HCT116 (cell line): ENCODE measurements at regions not wholly inside any gene's neighbourhood (a gene's known extent, or its start where the extent isn't known, plus 50 kb on each side); places are given as distances from the start of the nearest gene placed in this dataset.

Experiments used
- ATAC-seq: fragments of 200-7000 bp; cut with Tn5 transposase; 2 replicates; pipeline ENCODE4 v1.9.1; 2020; ENCODE audit warnings: mild to moderate bottlenecking, moderate library complexity
- BruUV-seq: library from RNA; stranded (reverse); fragments of 400-500 nt; replicated peaks from 2 replicates; lab custom pipeline; 2021; lab: Mats Ljungman, UMichigan
- CTCF ChIA-PET: fragments of 300-600 bp; sonication (Branson Sonifier 250); formaldehyde crosslinking; loops from one replicate; lab custom pipeline; 2021; ENCODE audit warnings: antibody characterized with exemption; lab: Charles Lee
- POLR2A ChIA-PET: fragments of 300-600, 350-600 bp; sonication (Branson Sonifier 250); formaldehyde crosslinking; loops from one replicate; lab custom pipeline; 2021; ENCODE audit warnings: antibody characterized with exemption; lab: Charles Lee
- RAD21 ChIA-PET, 2 experiments: fragments of 300-600 bp; sonication (Branson Sonifier 250); formaldehyde crosslinking; loops; one replicate each; lab custom pipeline; 2023; ENCODE audit warnings: low total read pairs in 2 of 2; ENCODE audit not compliant: uncharacterized antibody in 2 of 2, unreplicated experiment in 2 of 2, low non-redundant PET in 1 of 2; lab: Charles Lee
- DNase-seq: peaks from one replicate; pipeline ENCODE4 v3.0.0-alpha.2; 2010; ENCODE audit warnings: low read depth, low spot score
- H2AFZ ChIP-seq: fragments of 200-600 bp; shearing (Covaris generic), sonication (generic); 2 replicates; pipeline ENCODE4 v1.6.1; 2017; ENCODE audit warnings: low read depth, mixed run types, mixed read lengths, antibody characterized with exemption, low read length; ENCODE audit not compliant: poor library complexity, severe bottlenecking
- H3K27ac ChIP-seq: 2 replicates; pipeline ENCODE4 v1.5.1; 2012; ENCODE audit warnings: low read depth, low read length
- H3K27me3 ChIP-seq: fragments of 200-600 bp; sonication (generic); 2 replicates; pipeline ENCODE4 v1.6.1; 2016; ENCODE audit warnings: mixed run types, low read length, mixed read lengths; ENCODE audit not compliant: insufficient read depth
- H3K36me3 ChIP-seq, 2 experiments: fragments of 200-500 bp in 1 of 2; fragments of 200-600 bp in 1 of 2; sonication (Bioruptor generic) in 1 of 2; sonication (generic) in 1 of 2; 2 replicates each; pipeline versions ENCODE4 v1.5.1 to v1.6.1; 2014 to 2016; ENCODE audit warnings: low read length in 2 of 2, inconsistent platforms in 1 of 2, mixed read lengths in 1 of 2, mixed run types in 1 of 2; ENCODE audit not compliant: insufficient read depth in 2 of 2, control insufficient read depth in 1 of 2
- H3K4me1 ChIP-seq, 2 experiments: fragments of 200-600 bp in 1 of 2; sonication (generic) in 1 of 2; 2 replicates each; pipeline versions ENCODE4 v1.5.1 to v1.6.1; 2012 to 2017; ENCODE audit warnings: low read length in 2 of 2, inconsistent platforms in 1 of 2, mild to moderate bottlenecking in 1 of 2, mixed read lengths in 1 of 2, mixed run types in 1 of 2, moderate library complexity in 1 of 2; ENCODE audit not compliant: insufficient read depth in 2 of 2, control insufficient read depth in 1 of 2
- H3K4me2 ChIP-seq: fragments of 200-600 bp; sonication (generic); 2 replicates; pipeline ENCODE4 v1.6.1; 2017; ENCODE audit warnings: mixed run types, low read length, mixed read lengths
- H3K4me3 ChIP-seq, 2 experiments: fragments of 200-600 bp in 1 of 2; sonication (generic) in 1 of 2; replicated peaks in 1 of 2; 2 replicates each; pipeline ENCODE4 v1.5.1; 2011 to 2016; ENCODE audit warnings: low read length in 2 of 2, control low read depth in 1 of 2, low read depth in 1 of 2, mild to moderate bottlenecking in 1 of 2, mixed read lengths in 1 of 2, mixed run types in 1 of 2
- H3K79me2 ChIP-seq: fragments of 200-600 bp; sonication (generic); 2 replicates; pipeline ENCODE4 v1.6.1; 2017; ENCODE audit warnings: mild to moderate bottlenecking, mixed run types, low read length, moderate library complexity, mixed read lengths; ENCODE audit not compliant: insufficient read depth
- H3K9ac ChIP-seq: fragments of 200-600 bp; sonication (generic); 2 replicates; pipeline ENCODE4 v1.6.1; 2016; ENCODE audit warnings: low read length, mixed read lengths
- H3K9me2 ChIP-seq: fragments of 200-600 bp; sonication (generic), shearing (Covaris generic); 2 replicates; pipeline ENCODE4 v1.6.1; 2017; ENCODE audit warnings: mixed run types, mild to moderate bottlenecking, moderate library complexity; ENCODE audit not compliant: insufficient read depth
- H3K9me3 ChIP-seq, 2 experiments: fragments of 200-500 bp in 1 of 2; fragments of 200-600 bp in 1 of 2; sonication (Bioruptor generic) in 1 of 2; sonication (generic) in 1 of 2; 2 replicates each; pipeline ENCODE4 v1.6.1; 2014 to 2017; ENCODE audit warnings: low read length in 2 of 2, mixed read lengths in 2 of 2, inconsistent platforms in 1 of 2, low read depth in 1 of 2, mild to moderate bottlenecking in 1 of 2, mixed run types in 1 of 2, moderate library complexity in 1 of 2; ENCODE audit not compliant: control insufficient read depth in 1 of 2, insufficient read depth in 1 of 2
- H4K20me1 ChIP-seq: fragments of 200-600 bp; sonication (generic), shearing (Covaris generic); 2 replicates; pipeline ENCODE4 v1.6.1; 2017; ENCODE audit warnings: mixed run types, mild to moderate bottlenecking, moderate library complexity; ENCODE audit not compliant: insufficient read depth
- CBX3 ChIP-seq: IDR thresholded peaks from 2 replicates; pipeline ENCODE4 v1.6.1; 2012; ENCODE audit warnings: low read depth
- CEBPB ChIP-seq: IDR thresholded peaks from 2 replicates; pipeline ENCODE4 v1.6.1; 2012; ENCODE audit warnings: low read depth
- EGR1 ChIP-seq: IDR thresholded peaks from 2 replicates; pipeline ENCODE4 v1.6.1; 2012; ENCODE audit warnings: low read depth
- ELF1 ChIP-seq: IDR thresholded peaks from 2 replicates; pipeline ENCODE4 v1.6.1; 2012; ENCODE audit warnings: low read depth, borderline replicate concordance
- EZH2 ChIP-seq: fragments of 200-600 bp; sonication (generic); IDR thresholded peaks from 2 replicates; pipeline ENCODE4 v1.6.1; 2017; ENCODE audit warnings: antibody characterized with exemption, mixed run types
- EZH2phosphoT487 ChIP-seq: fragments of 200-600 bp; IDR thresholded peaks from 2 replicates; pipeline ENCODE4 v1.6.1; 2018; ENCODE audit warnings: antibody characterized with exemption, borderline replicate concordance
- JUND ChIP-seq: IDR thresholded peaks from 2 replicates; pipeline ENCODE4 v1.6.1; 2012
- POLR2A ChIP-seq: IDR thresholded peaks from 2 replicates; pipeline ENCODE4 v1.7.0; 2011; ENCODE audit warnings: borderline replicate concordance; ENCODE audit not compliant: insufficient read depth, insufficient read length; ENCODE audit errors: extremely low read depth
- RAD21 ChIP-seq: IDR thresholded peaks from 2 replicates; pipeline ENCODE4 v1.6.1; 2012; ENCODE audit warnings: low read depth, mild to moderate bottlenecking
- SRF ChIP-seq: IDR thresholded peaks from 2 replicates; pipeline ENCODE4 v1.6.1; 2012; ENCODE audit warnings: low read depth
- ZNF274 ChIP-seq: fragments of 200-500 bp; sonication (Bioruptor generic); IDR thresholded peaks from 2 replicates; pipeline ENCODE4 v1.6.1; 2014; ENCODE audit warnings: mild to moderate bottlenecking, low read depth, low read length, inconsistent platforms
- intact Hi-C: fragments of 100-400 bp; cut with micrococcal nuclease; formaldehyde crosslinking; loops from 2 replicates; pipeline ENCODE4 v1.10.0; 2022
- TF ChIP-seq, protein P1 (sequence below): IDR thresholded peaks from 2 replicates; pipeline ENCODE4 v1.6.1; 2012
- TF ChIP-seq, protein P2 (sequence below): IDR thresholded peaks from 2 replicates; pipeline ENCODE4 v1.6.1; 2012; ENCODE audit warnings: low read depth
- TF ChIP-seq, protein P3 (sequence below), 3 experiments: fragments of 200-600 bp in 1 of 3; sonication (generic) in 1 of 3; IDR thresholded peaks in 2 of 3; conservative IDR thresholded peaks in 1 of 3; 2 replicates each; pipeline ENCODE4 v1.5.1; 2012 to 2017; ENCODE audit warnings: low read depth in 2 of 3, low read length in 2 of 3, antibody characterized with exemption in 1 of 3, borderline replicate concordance in 1 of 3, control low read depth in 1 of 3, mild to moderate bottlenecking in 1 of 3, mixed read lengths in 1 of 3, mixed run types in 1 of 3, moderate library complexity in 1 of 3; ENCODE audit not compliant: insufficient read depth in 1 of 3

DNA sequence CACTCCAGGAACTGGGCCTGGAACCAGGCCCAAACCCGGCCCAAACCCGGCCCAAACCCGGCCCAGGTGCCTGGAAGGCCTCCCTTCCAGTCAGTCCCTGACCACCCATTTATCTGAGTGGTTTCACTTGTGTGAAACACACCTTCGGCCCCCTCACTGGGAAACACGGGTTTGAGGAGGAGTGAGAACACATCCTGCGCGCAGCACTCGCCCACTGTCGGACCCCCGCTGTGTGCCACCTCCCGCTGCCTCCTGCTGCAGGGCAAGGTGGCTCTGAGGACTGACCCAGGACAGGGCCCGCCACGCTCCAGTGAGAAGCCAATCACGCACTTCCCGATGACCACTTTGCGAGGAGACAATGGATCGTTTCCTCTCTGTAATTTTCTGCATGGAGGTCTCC lies 197.5 kb downstream of the BUB3 start:
- DNase-seq (no peak), ATAC-seq (no peak)
- CTCF ChIA-PET = no interaction called here
- Histone ChIP-seq H3K27me3 (no peaks in the 10 kb centered on the region), H4K20me1 (no peaks in the 10 kb centered on the region), H3K9me3 (no peaks in the 10 kb centered on the region), H3K36me3 (no peaks in the 10 kb centered on the region), H2AFZ (no peak overlapping the region), H3K27ac (no peak overlapping the region), H3K4me3 (no peak overlapping the region), H3K79me2 (no peaks in the 10 kb centered on the region), H3K9ac (no peak overlapping the region), H3K9me2 (no peaks in the 10 kb centered on the region), H3K4me2 (no peak overlapping the region), H3K4me1 (peaks cover 0 to 4% of the 10 kb centered on the region in 2 experiments; a peak in 1 of 4 replicates)
- RAD21 ChIA-PET = no interaction called here
- POLR2A ChIA-PET = no interaction called here
- intact Hi-C loops = no loop called here
- BruUV-seq = no TSS peak
- TF ChIP-seq ZNF274 (no peak), ELF1 (no peak), POLR2A (no peak), CEBPB (no peak), RAD21 (no peak), JUND (no peak), EZH2 (no peak), EZH2phosphoT487 (no peak), SRF (no peak), CBX3 (no peak), EGR1 (no peak)
- TF ChIP-seq, protein P1, sequence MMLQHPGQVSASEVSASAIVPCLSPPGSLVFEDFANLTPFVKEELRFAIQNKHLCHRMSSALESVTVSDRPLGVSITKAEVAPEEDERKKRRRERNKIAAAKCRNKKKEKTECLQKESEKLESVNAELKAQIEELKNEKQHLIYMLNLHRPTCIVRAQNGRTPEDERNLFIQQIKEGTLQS = no peak
- TF ChIP-seq, protein P2, sequence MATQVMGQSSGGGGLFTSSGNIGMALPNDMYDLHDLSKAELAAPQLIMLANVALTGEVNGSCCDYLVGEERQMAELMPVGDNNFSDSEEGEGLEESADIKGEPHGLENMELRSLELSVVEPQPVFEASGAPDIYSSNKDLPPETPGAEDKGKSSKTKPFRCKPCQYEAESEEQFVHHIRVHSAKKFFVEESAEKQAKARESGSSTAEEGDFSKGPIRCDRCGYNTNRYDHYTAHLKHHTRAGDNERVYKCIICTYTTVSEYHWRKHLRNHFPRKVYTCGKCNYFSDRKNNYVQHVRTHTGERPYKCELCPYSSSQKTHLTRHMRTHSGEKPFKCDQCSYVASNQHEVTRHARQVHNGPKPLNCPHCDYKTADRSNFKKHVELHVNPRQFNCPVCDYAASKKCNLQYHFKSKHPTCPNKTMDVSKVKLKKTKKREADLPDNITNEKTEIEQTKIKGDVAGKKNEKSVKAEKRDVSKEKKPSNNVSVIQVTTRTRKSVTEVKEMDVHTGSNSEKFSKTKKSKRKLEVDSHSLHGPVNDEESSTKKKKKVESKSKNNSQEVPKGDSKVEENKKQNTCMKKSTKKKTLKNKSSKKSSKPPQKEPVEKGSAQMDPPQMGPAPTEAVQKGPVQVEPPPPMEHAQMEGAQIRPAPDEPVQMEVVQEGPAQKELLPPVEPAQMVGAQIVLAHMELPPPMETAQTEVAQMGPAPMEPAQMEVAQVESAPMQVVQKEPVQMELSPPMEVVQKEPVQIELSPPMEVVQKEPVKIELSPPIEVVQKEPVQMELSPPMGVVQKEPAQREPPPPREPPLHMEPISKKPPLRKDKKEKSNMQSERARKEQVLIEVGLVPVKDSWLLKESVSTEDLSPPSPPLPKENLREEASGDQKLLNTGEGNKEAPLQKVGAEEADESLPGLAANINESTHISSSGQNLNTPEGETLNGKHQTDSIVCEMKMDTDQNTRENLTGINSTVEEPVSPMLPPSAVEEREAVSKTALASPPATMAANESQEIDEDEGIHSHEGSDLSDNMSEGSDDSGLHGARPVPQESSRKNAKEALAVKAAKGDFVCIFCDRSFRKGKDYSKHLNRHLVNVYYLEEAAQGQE = no peak
- TF ChIP-seq, protein P3, sequence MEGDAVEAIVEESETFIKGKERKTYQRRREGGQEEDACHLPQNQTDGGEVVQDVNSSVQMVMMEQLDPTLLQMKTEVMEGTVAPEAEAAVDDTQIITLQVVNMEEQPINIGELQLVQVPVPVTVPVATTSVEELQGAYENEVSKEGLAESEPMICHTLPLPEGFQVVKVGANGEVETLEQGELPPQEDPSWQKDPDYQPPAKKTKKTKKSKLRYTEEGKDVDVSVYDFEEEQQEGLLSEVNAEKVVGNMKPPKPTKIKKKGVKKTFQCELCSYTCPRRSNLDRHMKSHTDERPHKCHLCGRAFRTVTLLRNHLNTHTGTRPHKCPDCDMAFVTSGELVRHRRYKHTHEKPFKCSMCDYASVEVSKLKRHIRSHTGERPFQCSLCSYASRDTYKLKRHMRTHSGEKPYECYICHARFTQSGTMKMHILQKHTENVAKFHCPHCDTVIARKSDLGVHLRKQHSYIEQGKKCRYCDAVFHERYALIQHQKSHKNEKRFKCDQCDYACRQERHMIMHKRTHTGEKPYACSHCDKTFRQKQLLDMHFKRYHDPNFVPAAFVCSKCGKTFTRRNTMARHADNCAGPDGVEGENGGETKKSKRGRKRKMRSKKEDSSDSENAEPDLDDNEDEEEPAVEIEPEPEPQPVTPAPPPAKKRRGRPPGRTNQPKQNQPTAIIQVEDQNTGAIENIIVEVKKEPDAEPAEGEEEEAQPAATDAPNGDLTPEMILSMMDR (IDR thresholded peaks at IDR 0.05 in 2 of 3, conservative IDR thresholded peaks at IDR 0.05 in 1 of 3; ENCODE audit: borderline replicate concordance in 1 of 3, insufficient read depth in 1 of 3, low read depth in 2 of 3, low read length in 2 of 3) = no peak
